ENCODE measurements at regions not wholly inside any gene's neighbourhood (a gene's known extent, or its start where the extent isn't known, plus 50 kb on each side); places are given as distances from the start of the nearest gene placed in this dataset.

DNA sequence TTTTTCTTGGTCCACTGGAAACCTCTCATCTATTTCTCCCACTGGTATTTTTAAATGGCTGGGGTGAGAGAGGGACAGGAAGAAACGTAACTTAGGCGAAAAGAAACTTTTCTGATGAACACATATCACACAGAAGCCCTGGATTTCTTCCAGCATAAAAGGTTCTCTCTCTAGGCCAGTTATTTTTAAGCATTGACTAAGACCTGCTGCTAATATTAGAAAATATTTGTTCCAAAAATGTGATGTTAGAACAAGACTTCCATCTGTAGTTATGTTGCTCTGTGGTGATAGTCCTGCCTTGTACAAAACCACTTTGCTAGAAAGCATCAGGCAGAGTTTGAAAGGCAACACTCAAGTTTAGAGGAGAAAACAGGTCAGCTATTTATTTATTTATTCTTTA, 537.7 kb downstream of the MCTP2 start:
- ChIA-PET CTCF (no interaction called here), POLR2A (no interaction called here)
- Mint-ChIP-seq H3K27ac (no peak overlapping the region), H3K4me3 (no peak overlapping the region), H3K9me3 (no peaks in the 10 kb centered on the region), H3K27me3 (ENCODE audit: low read depth) (no peaks in the 10 kb centered on the region), H3K36me3 (no peaks in the 10 kb centered on the region), H3K4me1 (no peaks in the 10 kb centered on the region)
- no peak for ATAC-seq
- no peak for DNase-seq (ENCODE audit: low spot score)
- TF ChIP-seq PRRX2 (CRISPR knock-in tag; IDR thresholded peaks at IDR 0.05) (no peak), ATF3 (CRISPR knock-in tag; conservative IDR thresholded peaks at IDR 0.05) (no peak), GRHL2 (CRISPR knock-in tag; IDR thresholded peaks at IDR 0.05; ENCODE audit: insufficient replicate concordance, severe bottlenecking) (no peak), ZNF671 (CRISPR knock-in tag; IDR thresholded peaks at IDR 0.05) (no peak), ETV6 (CRISPR knock-in tag; IDR thresholded peaks at IDR 0.05) (no peak), ZNF512 (CRISPR knock-in tag; IDR thresholded peaks at IDR 0.05; ENCODE audit: borderline replicate concordance) (no peak), ZNF232 (CRISPR knock-in tag; IDR thresholded peaks at IDR 0.05) (no peak), MYBL2 (CRISPR knock-in tag; IDR thresholded peaks at IDR 0.05) (no peak)

- Mint-ChIP-seq H3K9me3 (no peaks in the 10 kb centered on the region), H3K4me1 (no peaks in the 10 kb centered on the region), H3K27ac (no peak overlapping the region), H3K27me3 (ENCODE audit: low read depth) (no peaks in the 10 kb centered on the region), H3K4me3 (no peak overlapping the region), H3K36me3 (no peaks in the 10 kb centered on the region)
- CTCF ChIA-PET: no interaction called here
- DNase-seq (ENCODE audit: low spot score) (no peak), ATAC-seq (no peak)
- no peak for TF ChIP-seq FOXJ3 (CRISPR knock-in tag; IDR thresholded peaks at IDR 0.05; ENCODE audit: borderline replicate concordance)
- TF ChIP-seq, protein P1, sequence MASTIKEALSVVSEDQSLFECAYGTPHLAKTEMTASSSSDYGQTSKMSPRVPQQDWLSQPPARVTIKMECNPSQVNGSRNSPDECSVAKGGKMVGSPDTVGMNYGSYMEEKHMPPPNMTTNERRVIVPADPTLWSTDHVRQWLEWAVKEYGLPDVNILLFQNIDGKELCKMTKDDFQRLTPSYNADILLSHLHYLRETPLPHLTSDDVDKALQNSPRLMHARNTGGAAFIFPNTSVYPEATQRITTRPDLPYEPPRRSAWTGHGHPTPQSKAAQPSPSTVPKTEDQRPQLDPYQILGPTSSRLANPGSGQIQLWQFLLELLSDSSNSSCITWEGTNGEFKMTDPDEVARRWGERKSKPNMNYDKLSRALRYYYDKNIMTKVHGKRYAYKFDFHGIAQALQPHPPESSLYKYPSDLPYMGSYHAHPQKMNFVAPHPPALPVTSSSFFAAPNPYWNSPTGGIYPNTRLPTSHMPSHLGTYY (CRISPR knock-in tag; IDR thresholded peaks at IDR 0.05): no peak
- no peak for TF ChIP-seq TEAD4 (CRISPR knock-in tag; IDR thresholded peaks at IDR 0.05)
- TF ChIP-seq ZBTB43 (CRISPR knock-in tag; IDR thresholded peaks at IDR 0.05): no peak
- TF ChIP-seq, protein P2, sequence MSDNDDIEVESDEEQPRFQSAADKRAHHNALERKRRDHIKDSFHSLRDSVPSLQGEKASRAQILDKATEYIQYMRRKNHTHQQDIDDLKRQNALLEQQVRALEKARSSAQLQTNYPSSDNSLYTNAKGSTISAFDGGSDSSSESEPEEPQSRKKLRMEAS (CRISPR knock-in tag; IDR thresholded peaks at IDR 0.05): no peak
- TF ChIP-seq ZNF121 (CRISPR knock-in tag; IDR thresholded peaks at IDR 0.05): no peak
- no peak for TF ChIP-seq NFYB (CRISPR knock-in tag; conservative IDR thresholded peaks at IDR 0.05; ENCODE audit: low read depth)
- no peak for TF ChIP-seq ZNF416 (CRISPR knock-in tag; IDR thresholded peaks at IDR 0.05)
- TF ChIP-seq ATF1 (CRISPR knock-in tag; IDR thresholded peaks at IDR 0.05): no peak
- no peak for TF ChIP-seq CTCF (IDR thresholded peaks at IDR 0.05)
- no peak for TF ChIP-seq TP53 (CRISPR knock-in tag; IDR thresholded peaks at IDR 0.05)
- no peak for TF ChIP-seq FOXK1 (CRISPR knock-in tag; IDR thresholded peaks at IDR 0.05)
- no peak for TF ChIP-seq JAZF1 (CRISPR knock-in tag; IDR thresholded peaks at IDR 0.05)
- no peak for TF ChIP-seq MYBL2 (CRISPR knock-in tag; IDR thresholded peaks at IDR 0.05)
- TF ChIP-seq TEAD1 (CRISPR knock-in tag; IDR thresholded peaks at IDR 0.05): no peak
- TF ChIP-seq ESRRA (CRISPR knock-in tag; IDR thresholded peaks at IDR 0.05; ENCODE audit: borderline replicate concordance): no peak
- POLR2A ChIA-PET: no interaction called here
Measured at GRCh38 chr15:94770199-94770598, 538.8 kb downstream of the MCTP2 start.
